GM19467 (cell line): ENCODE measurements at regions not wholly inside any gene's neighbourhood (a gene's known extent, or its start where the extent isn't known, plus 50 kb on each side); places are given as distances from the start of the nearest gene placed in this dataset.
"Not testable (repeated sequence)": the region's sequence is repeated elsewhere in the genome, so short reads cannot be mapped to it uniquely, and the experiment has no call there.

Experiments used
- ATAC-seq: cut with Tn5 transposase; IDR thresholded peaks from one replicate; pipeline ENCODE4 v1.9.1; 2021; ENCODE audit warnings: mild to moderate bottlenecking, moderate library complexity; ENCODE audit not compliant: unreplicated experiment

- no peak for ATAC-seq
Observed at GRCh38 chr18:78784861-78785260, 194.8 kb upstream of the SALL3 start.

GRCh38 chr18:78785706-78786105 is 193.9 kb upstream of the SALL3 start:
- no peak for ATAC-seq

GRCh38 chr18:78786776-78787175 is 192.8 kb upstream of the SALL3 start:
- no peak for ATAC-seq

GRCh38 chr18:78787751-78788150 is 191.9 kb upstream of the SALL3 start:
- no peak for ATAC-seq

GRCh38 chr18:78788161-78788560 is 191.5 kb upstream of the SALL3 start:
- ATAC-seq: no peak

- no peak for ATAC-seq
Observed at GRCh38 chr18:78789850-78790249, 189.8 kb upstream of the SALL3 start.

GRCh38 chr18:78790511-78790910 is 189.1 kb upstream of the SALL3 start:
- no peak for ATAC-seq

- no peak for ATAC-seq
Observed at GRCh38 chr18:78790960-78791359, 188.7 kb upstream of the SALL3 start.

GRCh38 chr18:78792094-78792493 is 187.5 kb upstream of the SALL3 start:
- no peak for ATAC-seq

GRCh38 chr18:78792736-78793135 is 186.9 kb upstream of the SALL3 start:
- no peak for ATAC-seq

- no peak for ATAC-seq
Observed at GRCh38 chr18:78793313-78794070, 186.1 kb upstream of the SALL3 start.

GRCh38 chr18:78794071-78794430 is 185.6 kb upstream of the SALL3 start:
- no peak for ATAC-seq

- ATAC-seq: no peak
Observed at GRCh38 chr18:78796693-78797455, 182.7 kb upstream of the SALL3 start.

- no peak for ATAC-seq
Observed at GRCh38 chr18:78797499-78797898, 182.1 kb upstream of the SALL3 start.

- ATAC-seq: no peak
Observed at GRCh38 chr18:78798402-78799175, 181.0 kb upstream of the SALL3 start.

GRCh38 chr18:78799382-78800089 is 180.1 kb upstream of the SALL3 start:
- ATAC-seq: no peak

- not testable (repeated sequence) for ATAC-seq
Observed at GRCh38 chr18:78800102-78800851, 179.3 kb upstream of the SALL3 start.

- ATAC-seq: no peak
Observed at GRCh38 chr18:78801011-78801410, 178.6 kb upstream of the SALL3 start.

- no peak for ATAC-seq
Observed at GRCh38 chr18:78803104-78803503, 176.5 kb upstream of the SALL3 start.
